ENCODE measurements at regions not wholly inside any gene's neighbourhood (a gene's known extent, or its start where the extent isn't known, plus 50 kb on each side); places are given as distances from the start of the nearest gene placed in this dataset.

- TF ChIP-seq, protein P1, sequence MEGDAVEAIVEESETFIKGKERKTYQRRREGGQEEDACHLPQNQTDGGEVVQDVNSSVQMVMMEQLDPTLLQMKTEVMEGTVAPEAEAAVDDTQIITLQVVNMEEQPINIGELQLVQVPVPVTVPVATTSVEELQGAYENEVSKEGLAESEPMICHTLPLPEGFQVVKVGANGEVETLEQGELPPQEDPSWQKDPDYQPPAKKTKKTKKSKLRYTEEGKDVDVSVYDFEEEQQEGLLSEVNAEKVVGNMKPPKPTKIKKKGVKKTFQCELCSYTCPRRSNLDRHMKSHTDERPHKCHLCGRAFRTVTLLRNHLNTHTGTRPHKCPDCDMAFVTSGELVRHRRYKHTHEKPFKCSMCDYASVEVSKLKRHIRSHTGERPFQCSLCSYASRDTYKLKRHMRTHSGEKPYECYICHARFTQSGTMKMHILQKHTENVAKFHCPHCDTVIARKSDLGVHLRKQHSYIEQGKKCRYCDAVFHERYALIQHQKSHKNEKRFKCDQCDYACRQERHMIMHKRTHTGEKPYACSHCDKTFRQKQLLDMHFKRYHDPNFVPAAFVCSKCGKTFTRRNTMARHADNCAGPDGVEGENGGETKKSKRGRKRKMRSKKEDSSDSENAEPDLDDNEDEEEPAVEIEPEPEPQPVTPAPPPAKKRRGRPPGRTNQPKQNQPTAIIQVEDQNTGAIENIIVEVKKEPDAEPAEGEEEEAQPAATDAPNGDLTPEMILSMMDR (IDR thresholded peaks at IDR 0.05) = no peak
- TF ChIP-seq POLR2AphosphoS5 (IDR thresholded peaks at IDR 0.05; ENCODE audit: low read depth, low read length) = no peak
Measured at GRCh38 chr21:33133892-33134291, 64.0 kb downstream of the OLIG1 start.

All from Panc1 (cell line).